ENCODE measurements at regions not wholly inside any gene's neighbourhood (a gene's known extent, or its start where the extent isn't known, plus 50 kb on each side); places are given as distances from the start of the nearest gene placed in this dataset.

GRCh38 chr9:88798476-88798875 is 192.8 kb upstream of the S1PR3 start:
- TF ChIP-seq EZH2 (IDR thresholded peaks at IDR 0.05; ENCODE audit: insufficient read depth, low read length), result no peak
- TF ChIP-seq CTCF (IDR thresholded peaks at IDR 0.05; ENCODE audit: insufficient read depth, low read depth, low read length), result no peak

Data from astrocyte (in vitro differentiated cells and primary cell).